Hippocampal formation (tissue), 2 donors: ENCODE measurements at regions not wholly inside any gene's neighbourhood (a gene's known extent, or its start where the extent isn't known, plus 50 kb on each side); places are given as distances from the start of the nearest gene placed in this dataset.
"Not testable (repeated sequence)": the region's sequence is repeated elsewhere in the genome, so short reads cannot be mapped to it uniquely, and the experiment has no call there.

Source experiments
- DNase-seq, 2 donors: peaks; one replicate each; lab custom pipeline; 2025; lab: John Stamatoyannopoulos, UW

- DNase-seq, result no peak
Observed at GRCh38 chrX:122344816-122345215, 839.3 kb upstream of the GRIA3 start.

GRCh38 chrX:122363112-122363795, 820.8 kb upstream of the GRIA3 start:
- DNase-seq, result no peak

GRCh38 chrX:122375533-122375932, 808.5 kb upstream of the GRIA3 start:
- not testable (repeated sequence) for DNase-seq

- DNase-seq, result no peak
Observed at GRCh38 chrX:122389005-122389404, 795.1 kb upstream of the GRIA3 start.

GRCh38 chrX:122418758-122419157, 765.3 kb upstream of the GRIA3 start:
- no peak for DNase-seq

- no peak for DNase-seq
Observed at GRCh38 chrX:122421434-122422121, 762.5 kb upstream of the GRIA3 start.

- no peak for DNase-seq
Observed at GRCh38 chrX:122422547-122422946, 761.5 kb upstream of the GRIA3 start.

GRCh38 chrX:122434942-122435341, 749.1 kb upstream of the GRIA3 start:
- DNase-seq, result no peak

GRCh38 chrX:122439831-122440230, 744.2 kb upstream of the GRIA3 start:
- DNase-seq, result no peak

GRCh38 chrX:122440832-122441231, 743.2 kb upstream of the GRIA3 start:
- DNase-seq, result no peak

- DNase-seq, result no peak
Observed at GRCh38 chrX:122441451-122441850, 742.6 kb upstream of the GRIA3 start.

- DNase-seq, result no peak
Observed at GRCh38 chrX:122445466-122445865, 738.6 kb upstream of the GRIA3 start.

GRCh38 chrX:122464341-122464740, 719.7 kb upstream of the GRIA3 start:
- DNase-seq, result peak in 1 of 2 donors; percentile 27

- DNase-seq, result no peak
Observed at GRCh38 chrX:122475306-122475705, 708.8 kb upstream of the GRIA3 start.

GRCh38 chrX:122500556-122500955, 683.5 kb upstream of the GRIA3 start:
- no peak for DNase-seq

GRCh38 chrX:122501652-122502051, 682.4 kb upstream of the GRIA3 start:
- DNase-seq, result no peak

GRCh38 chrX:122504026-122504425, 680.1 kb upstream of the GRIA3 start:
- DNase-seq, result no peak

GRCh38 chrX:122512561-122513072, 671.5 kb upstream of the GRIA3 start:
- DNase-seq, result no peak

GRCh38 chrX:122517786-122518185, 666.3 kb upstream of the GRIA3 start:
- no peak for DNase-seq

- no peak for DNase-seq
Observed at GRCh38 chrX:122545778-122546177, 638.3 kb upstream of the GRIA3 start.

GRCh38 chrX:122546269-122546668, 637.8 kb upstream of the GRIA3 start:
- DNase-seq, result no peak

GRCh38 chrX:122552286-122552800, 631.7 kb upstream of the GRIA3 start:
- no peak for DNase-seq

GRCh38 chrX:122555925-122556324, 628.2 kb upstream of the GRIA3 start:
- no peak for DNase-seq
